ENCODE measurements at regions not wholly inside any gene's neighbourhood (a gene's known extent, or its start where the extent isn't known, plus 50 kb on each side); places are given as distances from the start of the nearest gene placed in this dataset.
"Not testable (repeated sequence)": the region's sequence is repeated elsewhere in the genome, so short reads cannot be mapped to it uniquely, and the experiment has no call there.

DNA sequence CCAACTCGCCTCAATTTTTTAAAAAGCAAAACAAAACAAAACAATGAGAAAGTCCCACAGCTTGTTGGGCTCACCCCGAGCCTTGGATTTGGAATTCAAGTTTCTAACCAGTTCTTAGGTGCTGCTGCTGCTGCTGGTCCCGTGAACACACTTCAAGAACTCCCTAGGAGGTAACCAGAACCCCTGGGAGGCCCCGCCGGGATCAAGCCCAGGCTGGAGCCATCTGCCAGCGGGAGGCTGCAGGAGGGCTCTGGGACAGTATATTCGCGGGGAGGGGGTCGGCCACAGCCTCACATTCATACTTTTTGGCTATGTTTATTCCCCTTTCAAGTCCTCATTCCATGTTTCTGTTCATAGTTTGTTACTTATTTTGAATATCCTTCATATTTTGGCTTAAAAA lies 223.4 kb downstream of the TFCP2L1 start:
- ChIA-PET CTCF (no interaction called here), POLR2A (no interaction called here)
- DNase-seq = no peak
- H3K27ac Mint-ChIP-seq = no peak overlapping the region
- no peaks in the 10 kb centered on the region for H3K4me1 Mint-ChIP-seq
- no peak overlapping the region for H3K4me3 Mint-ChIP-seq
- H3K36me3 Mint-ChIP-seq (ENCODE audit: low read depth) = no peaks in the 10 kb centered on the region
- H3K27me3 Mint-ChIP-seq = no peaks in the 10 kb centered on the region
- H3K9me3 Mint-ChIP-seq = no peaks in the 10 kb centered on the region

DNA sequence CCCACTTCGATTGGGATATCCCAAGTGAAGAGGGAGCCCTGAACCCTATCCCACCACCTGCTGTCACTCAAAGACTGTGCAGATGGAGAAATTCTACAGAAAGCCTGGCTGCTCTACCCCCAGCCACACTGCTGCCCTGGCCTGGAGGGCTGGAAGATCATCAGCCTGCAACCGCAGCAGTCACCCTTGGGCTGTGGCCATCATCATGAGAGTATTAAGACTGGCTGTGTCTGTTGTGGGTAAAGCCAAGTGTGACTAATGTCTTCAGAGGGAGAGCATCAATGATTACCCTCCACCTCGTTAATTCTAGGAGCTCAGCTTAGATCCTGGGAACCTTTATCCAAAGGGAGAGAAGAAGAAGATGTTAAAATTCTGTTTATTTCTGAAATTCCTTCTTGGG lies 221.5 kb downstream of the TFCP2L1 start:
- Mint-ChIP-seq H3K27me3 (no peaks in the 10 kb centered on the region), H3K36me3 (ENCODE audit: low read depth) (no peaks in the 10 kb centered on the region), H3K4me1 (no peaks in the 10 kb centered on the region), H3K9me3 (no peaks in the 10 kb centered on the region), H3K4me3 (no peak overlapping the region), H3K27ac (no peak overlapping the region)
- ChIA-PET POLR2A (no interaction called here), CTCF (no interaction called here)
- no peak for DNase-seq

DNA sequence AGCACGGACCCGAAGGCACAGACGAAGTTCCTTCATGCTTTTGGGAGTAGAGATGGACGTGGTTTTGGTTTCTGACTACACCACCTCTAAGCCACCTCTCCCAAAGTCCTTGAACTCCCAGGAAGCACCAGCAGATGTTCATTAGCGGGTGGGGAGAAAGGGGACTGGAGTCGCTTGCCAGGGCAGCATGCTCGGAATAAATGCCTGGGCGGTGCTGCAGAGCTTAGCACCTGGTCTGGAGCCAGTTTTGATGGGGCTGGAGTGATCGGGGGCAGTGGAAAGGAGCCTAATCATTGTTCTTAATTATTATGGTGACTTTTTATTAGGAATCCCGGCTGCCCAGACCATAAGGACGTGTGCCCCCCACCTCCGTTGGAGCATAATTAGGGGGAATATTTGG lies 220.8 kb downstream of the TFCP2L1 start:
- H3K4me1 Mint-ChIP-seq = no peaks in the 10 kb centered on the region
- no peaks in the 10 kb centered on the region for H3K9me3 Mint-ChIP-seq
- DNase-seq = no peak
- ChIA-PET POLR2A (no interaction called here), CTCF (no interaction called here)
- no peaks in the 10 kb centered on the region for H3K36me3 Mint-ChIP-seq (ENCODE audit: low read depth)
- H3K4me3 Mint-ChIP-seq = no peak overlapping the region
- no peaks in the 10 kb centered on the region for H3K27me3 Mint-ChIP-seq
- H3K27ac Mint-ChIP-seq = no peak overlapping the region

DNA sequence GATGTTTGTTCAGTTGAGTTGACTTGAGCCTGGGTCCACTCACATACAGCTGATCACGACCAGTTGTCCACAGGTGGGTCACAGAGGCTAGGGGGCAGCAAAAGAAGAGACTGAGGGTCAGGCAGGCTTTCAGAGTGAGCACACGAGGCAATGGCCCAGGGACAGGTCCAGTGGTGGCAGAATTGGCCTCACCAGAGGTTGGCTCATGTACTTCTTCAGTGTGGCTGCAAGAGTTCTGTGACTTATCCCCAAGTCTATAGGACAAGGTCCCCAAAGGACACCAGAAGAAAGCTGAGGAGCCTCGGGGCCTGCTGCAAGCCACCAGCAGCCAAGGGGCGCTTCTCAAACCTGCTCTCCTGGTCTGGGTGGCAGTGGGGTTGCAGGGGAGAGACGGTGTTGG lies 219.8 kb downstream of the TFCP2L1 start:
- no peaks in the 10 kb centered on the region for H3K36me3 Mint-ChIP-seq (ENCODE audit: low read depth)
- H3K4me3 Mint-ChIP-seq = no peak overlapping the region
- POLR2A ChIA-PET = no interaction called here
- CTCF ChIA-PET = no interaction called here
- no peak for DNase-seq
- no peak overlapping the region for H3K27ac Mint-ChIP-seq
- H3K9me3 Mint-ChIP-seq = no peaks in the 10 kb centered on the region
- H3K4me1 Mint-ChIP-seq = no peaks in the 10 kb centered on the region
- H3K27me3 Mint-ChIP-seq = no peaks in the 10 kb centered on the region

DNA sequence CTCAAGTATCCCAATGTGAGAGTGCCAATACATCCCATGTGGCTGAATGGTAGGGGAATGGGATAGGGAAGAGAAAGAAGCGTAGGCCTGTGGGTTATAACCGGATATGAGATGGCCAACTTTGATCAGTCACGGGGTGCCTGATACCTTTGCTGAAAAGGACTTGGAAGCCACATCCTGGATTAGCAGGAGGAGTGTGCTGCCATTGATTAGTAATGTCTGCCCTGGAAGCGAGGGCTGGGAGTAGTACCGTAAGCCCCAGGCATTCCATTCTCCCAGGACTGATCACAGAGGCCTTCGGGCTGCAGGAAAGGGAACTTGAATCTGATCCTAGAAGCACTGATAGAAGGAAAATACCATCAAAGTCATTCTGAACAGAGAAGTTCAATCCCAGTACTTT lies 218.5 kb downstream of the TFCP2L1 start:
- ChIA-PET CTCF (no interaction called here), POLR2A (interaction anchor here (0.6 kb wide), 1 partner anchor 834 kb away, joined by 3 read pairs; no protein-coding TSS in a partner anchor)
- Mint-ChIP-seq H3K36me3 (ENCODE audit: low read depth) (no peaks in the 10 kb centered on the region), H3K4me3 (no peak overlapping the region), H3K4me1 (no peaks in the 10 kb centered on the region), H3K27me3 (no peaks in the 10 kb centered on the region), H3K9me3 (no peaks in the 10 kb centered on the region), H3K27ac (no peak overlapping the region)
- DNase-seq = no peak

DNA sequence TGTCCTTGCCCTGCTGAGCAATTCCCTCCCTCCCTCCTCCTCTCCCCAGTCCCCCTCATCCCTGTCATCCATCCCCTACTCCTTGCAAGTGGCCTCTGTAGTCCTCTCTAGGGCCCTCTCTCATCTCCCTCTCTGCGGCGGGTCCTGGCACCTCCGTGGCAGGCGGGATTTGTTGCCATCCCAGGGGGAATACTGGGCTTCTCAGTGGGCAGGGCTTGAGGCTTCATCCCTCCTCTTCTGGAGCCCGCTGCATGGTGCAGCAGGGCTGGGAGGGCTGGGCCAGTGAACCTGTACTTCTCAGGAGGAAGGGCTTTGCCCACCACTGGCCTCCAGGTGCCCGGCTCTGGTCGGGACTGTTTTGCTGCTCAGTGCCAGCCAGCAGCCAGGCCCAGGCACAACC lies 216.2 kb downstream of the TFCP2L1 start:
- ChIA-PET POLR2A (no interaction called here), CTCF (no interaction called here)
- no peaks in the 10 kb centered on the region for H3K27me3 Mint-ChIP-seq
- DNase-seq = no peak
- no peaks in the 10 kb centered on the region for H3K9me3 Mint-ChIP-seq
- no peak overlapping the region for H3K27ac Mint-ChIP-seq
- H3K4me1 Mint-ChIP-seq = no peaks in the 10 kb centered on the region
- H3K36me3 Mint-ChIP-seq (ENCODE audit: low read depth) = no peaks in the 10 kb centered on the region
- H3K4me3 Mint-ChIP-seq = no peak overlapping the region

DNA sequence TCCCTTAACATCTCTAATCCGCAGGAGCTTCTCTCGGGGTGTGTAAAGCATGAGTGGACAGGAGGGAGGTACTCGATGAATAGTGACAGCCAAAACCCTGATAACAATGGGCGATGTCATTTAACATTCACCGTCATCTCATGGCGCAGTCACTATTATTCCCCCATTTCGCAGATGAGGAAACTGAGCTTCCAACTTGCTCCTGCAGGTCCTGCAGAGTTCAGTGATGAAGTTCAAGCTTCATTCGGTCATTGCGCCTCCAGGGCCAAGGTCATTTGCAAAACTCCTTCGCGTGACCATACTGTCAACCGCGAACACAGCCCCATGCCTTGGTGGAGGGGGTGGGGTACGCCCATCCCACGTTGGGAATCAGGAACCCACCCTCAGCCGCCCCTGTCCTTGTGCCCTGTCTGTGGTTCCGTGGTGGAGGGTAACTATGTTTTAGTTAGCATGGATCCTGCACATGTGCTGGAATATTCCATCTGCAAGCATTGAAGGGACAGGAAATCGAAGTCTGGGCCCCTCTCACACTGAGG lies 215.5 kb downstream of the TFCP2L1 start:
- H3K36me3 Mint-ChIP-seq (ENCODE audit: low read depth) = no peaks in the 10 kb centered on the region
- peaks cover 4% of the 10 kb centered on the region for H3K27me3 Mint-ChIP-seq
- H3K4me1 Mint-ChIP-seq = no peaks in the 10 kb centered on the region
- DNase-seq = no peak
- H3K27ac Mint-ChIP-seq = no peak overlapping the region
- ChIA-PET POLR2A (no interaction called here), CTCF (no interaction called here)
- no peaks in the 10 kb centered on the region for H3K9me3 Mint-ChIP-seq
- no peak overlapping the region for H3K4me3 Mint-ChIP-seq

DNA sequence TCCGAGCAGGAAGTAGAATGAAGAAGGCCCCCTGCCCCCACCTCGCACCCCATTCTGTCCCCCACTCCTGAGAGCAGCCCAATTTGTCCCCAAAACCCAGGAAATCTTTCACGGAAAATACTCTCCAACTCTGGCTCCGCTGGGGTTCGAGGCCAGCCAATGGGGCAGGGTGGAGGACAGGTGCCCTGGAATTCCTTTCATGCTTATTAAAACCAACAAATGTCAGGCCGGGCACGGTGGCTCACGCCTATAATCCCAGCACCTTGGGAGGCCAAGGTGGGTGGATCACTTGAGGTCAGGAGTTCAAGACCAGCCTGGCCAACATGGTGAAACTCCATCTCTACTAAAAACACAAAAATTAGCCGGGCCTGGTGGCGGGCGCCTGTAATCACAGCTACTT lies 214.9 kb downstream of the TFCP2L1 start:
- H3K4me3 Mint-ChIP-seq; H3K9me3 Mint-ChIP-seq; POLR2A ChIA-PET; H3K4me1 Mint-ChIP-seq; H3K27me3 Mint-ChIP-seq; H3K36me3 Mint-ChIP-seq (ENCODE audit: low read depth); H3K27ac Mint-ChIP-seq; DNase-seq: not testable (repeated sequence)
- CTCF ChIA-PET = interaction anchor here (0.6 kb wide), 1 partner anchor 869 kb away, joined by 3 read pairs; no protein-coding TSS in a partner anchor

DNA sequence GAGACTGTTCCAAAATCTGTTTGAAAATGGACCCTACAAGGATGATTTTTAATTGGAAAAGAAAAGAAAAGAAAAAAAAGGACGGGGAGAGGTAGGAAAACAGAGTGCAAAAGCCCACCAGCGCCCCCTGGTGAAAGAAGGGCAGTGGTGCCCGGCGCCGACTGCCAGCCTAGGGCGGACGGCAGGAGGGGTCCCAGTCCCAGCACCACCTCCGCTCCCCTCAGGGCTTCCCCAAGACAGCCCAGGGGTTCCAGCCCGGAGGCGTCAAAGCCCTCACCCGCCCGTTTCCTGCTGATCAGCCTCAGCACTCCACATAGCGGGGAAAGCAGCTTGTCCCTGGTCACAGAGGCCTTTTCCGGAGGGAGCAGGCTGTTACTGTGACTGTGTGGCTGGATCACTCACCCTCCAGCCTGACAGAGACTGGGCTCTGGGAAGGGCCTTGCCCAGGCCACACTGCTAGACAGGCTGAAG lies 213.9 kb downstream of the TFCP2L1 start:
- H3K36me3 Mint-ChIP-seq (ENCODE audit: low read depth) = no peaks in the 10 kb centered on the region
- peak; percentile 51 for DNase-seq
- no peaks in the 10 kb centered on the region for H3K4me1 Mint-ChIP-seq
- CTCF ChIA-PET = interaction anchor here (1.0 to 1.1 kb wide), 2 partner anchors 11 to 15 kb away, joined by 3 read pairs; no protein-coding TSS in a partner anchor
- no peak overlapping the region for H3K4me3 Mint-ChIP-seq
- no peaks in the 10 kb centered on the region for H3K9me3 Mint-ChIP-seq
- peaks cover 17% of the 10 kb centered on the region for H3K27me3 Mint-ChIP-seq
- no peak overlapping the region for H3K27ac Mint-ChIP-seq
- POLR2A ChIA-PET = no interaction called here

DNA sequence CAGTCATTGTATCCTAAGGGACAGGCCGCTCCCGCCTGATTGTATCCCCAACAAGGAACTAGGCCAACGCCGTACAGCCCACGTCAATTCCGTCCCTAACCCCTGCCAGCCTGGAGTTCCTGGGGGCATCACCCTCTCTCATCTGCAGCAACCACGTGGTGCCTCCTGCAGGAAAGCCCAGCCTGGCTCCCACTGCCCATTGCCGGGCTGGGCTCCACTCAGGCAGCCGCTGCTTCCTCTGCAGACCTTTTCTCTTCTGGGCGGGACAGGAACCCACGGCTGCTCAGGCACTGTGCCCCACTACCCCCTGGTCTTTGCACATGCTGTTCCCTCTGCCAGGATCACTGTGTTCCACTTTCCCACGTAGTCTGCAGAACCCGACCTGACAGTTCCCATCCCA lies 212.2 kb downstream of the TFCP2L1 start:
- Mint-ChIP-seq H3K4me1 (no peaks in the 10 kb centered on the region), H3K4me3 (no peak overlapping the region), H3K27me3 (peaks cover 23% of the 10 kb centered on the region), H3K9me3 (no peaks in the 10 kb centered on the region), H3K27ac (no peak overlapping the region), H3K36me3 (ENCODE audit: low read depth) (no peaks in the 10 kb centered on the region)
- ChIA-PET CTCF (no interaction called here), POLR2A (no interaction called here)
- DNase-seq = no peak

DNA sequence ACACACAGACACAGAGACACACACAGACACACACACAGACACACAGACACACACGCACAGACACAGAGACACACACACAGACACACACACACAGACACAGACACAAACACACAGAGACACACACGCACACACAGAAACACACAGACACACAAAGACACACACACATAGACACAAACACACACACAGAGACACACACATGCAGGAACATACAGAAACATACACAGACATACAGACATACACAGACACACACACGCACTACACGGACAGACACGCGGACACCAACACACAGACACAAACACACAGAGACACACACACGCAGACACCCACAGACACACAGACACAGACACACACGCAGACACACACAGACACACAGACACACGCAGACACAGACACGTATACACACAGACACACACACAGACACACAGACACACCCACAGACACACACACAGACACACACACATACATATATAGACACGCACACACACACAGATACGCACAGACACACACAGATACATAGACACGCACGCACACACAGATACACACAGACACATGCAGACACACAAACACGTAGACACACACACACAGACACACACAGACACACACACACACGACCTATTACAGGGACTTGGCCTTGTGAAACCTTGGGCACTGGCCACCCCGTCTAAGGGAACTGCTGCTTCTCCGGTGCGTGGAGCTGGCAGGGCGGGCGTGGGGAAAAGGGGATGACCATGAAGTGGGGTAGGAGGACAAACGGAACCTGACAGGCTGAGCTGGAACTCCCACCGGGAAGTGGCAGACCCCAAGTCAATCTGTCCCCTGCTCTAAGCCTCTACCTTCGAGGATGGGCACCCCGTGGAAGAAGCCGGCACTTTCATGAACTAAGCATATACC lies 211.4 kb downstream of the TFCP2L1 start:
- Mint-ChIP-seq H3K36me3 (ENCODE audit: low read depth) (no peaks in the 10 kb centered on the region), H3K27me3 (peaks cover 24% of the 10 kb centered on the region), H3K27ac (no peak overlapping the region), H3K4me1 (no peaks in the 10 kb centered on the region), H3K9me3 (no peaks in the 10 kb centered on the region), H3K4me3 (no peak overlapping the region)
- POLR2A ChIA-PET = no interaction called here
- DNase-seq = no peak
- CTCF ChIA-PET = no interaction called here

DNA sequence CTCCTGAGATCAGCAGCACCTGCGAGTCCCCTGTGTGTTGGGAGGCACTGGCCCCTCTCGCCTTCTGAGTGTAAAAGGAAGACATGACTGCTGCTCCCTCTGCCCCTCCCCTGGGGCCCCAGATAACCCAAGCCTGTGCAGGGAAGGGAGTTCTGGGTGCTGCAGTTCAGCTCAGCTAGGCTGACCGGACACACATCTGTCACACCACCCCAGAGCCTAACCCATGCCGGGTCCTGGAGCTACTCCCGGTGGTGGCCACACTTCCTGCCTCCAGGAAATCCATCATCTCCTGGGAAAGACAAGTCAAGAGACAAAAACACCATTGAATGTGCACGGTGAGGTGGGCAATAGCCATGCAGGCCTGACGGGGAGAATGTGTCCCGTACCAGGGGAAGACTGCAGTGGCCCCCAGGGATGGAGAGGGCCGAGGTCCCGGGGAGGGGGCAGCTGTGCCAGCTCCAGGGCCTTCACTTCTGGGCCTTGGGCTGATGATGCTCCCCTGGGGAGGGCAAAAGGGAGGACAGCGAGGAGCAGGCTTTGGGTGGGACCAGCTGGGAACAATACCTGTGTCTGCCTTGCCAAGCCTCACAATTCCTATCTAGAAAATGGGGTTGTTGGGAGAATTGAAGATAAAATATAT lies 210.6 kb downstream of the TFCP2L1 start:
- ChIA-PET CTCF (interaction anchor here (0.5 to 1.2 kb wide), 2 partner anchors 9 to 1362 kb away, joined by 4 read pairs; no protein-coding TSS in a partner anchor), POLR2A (no interaction called here)
- no peaks in the 10 kb centered on the region for H3K9me3 Mint-ChIP-seq
- no peak overlapping the region for H3K4me3 Mint-ChIP-seq
- DNase-seq = no peak
- H3K36me3 Mint-ChIP-seq (ENCODE audit: low read depth) = no peaks in the 10 kb centered on the region
- H3K27me3 Mint-ChIP-seq = peaks cover 24% of the 10 kb centered on the region
- no peak overlapping the region for H3K27ac Mint-ChIP-seq
- no peaks in the 10 kb centered on the region for H3K4me1 Mint-ChIP-seq

DNA sequence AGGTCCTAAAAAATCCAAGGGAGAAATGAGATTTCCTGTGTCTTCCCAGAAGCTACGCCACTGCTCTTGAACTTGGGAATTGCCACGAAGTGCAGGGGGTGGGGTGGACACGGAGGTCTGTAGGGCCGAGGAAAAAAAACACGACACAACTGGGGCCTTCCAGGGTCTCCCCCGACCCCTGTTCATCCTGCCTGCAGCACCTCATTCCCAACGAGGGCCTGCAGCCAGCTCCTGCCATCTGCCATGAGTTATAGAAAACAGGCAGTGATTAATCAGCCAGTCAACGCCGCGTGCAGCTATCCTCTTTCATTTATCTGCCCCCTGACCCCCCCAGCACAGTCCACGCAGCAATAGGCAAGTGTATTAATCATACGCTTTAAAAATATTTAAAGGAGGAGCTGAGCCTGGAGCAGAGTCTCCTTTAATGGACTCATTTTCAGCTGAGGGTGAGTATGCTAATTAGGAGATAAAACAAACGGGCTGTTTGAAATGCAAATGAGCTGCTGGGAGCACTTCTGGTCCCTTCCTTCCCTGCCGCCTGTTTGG lies 209.9 kb downstream of the TFCP2L1 start:
- no peaks in the 10 kb centered on the region for H3K4me1 Mint-ChIP-seq
- ChIA-PET POLR2A (no interaction called here), CTCF (interaction anchor here (0.5 to 1.2 kb wide), 3 partner anchors 9 to 1361 kb away, joined by 4 read pairs; no protein-coding TSS in a partner anchor)
- H3K9me3 Mint-ChIP-seq = no peaks in the 10 kb centered on the region
- H3K27ac Mint-ChIP-seq = no peak overlapping the region
- DNase-seq = no peak
- peaks cover 24% of the 10 kb centered on the region for H3K27me3 Mint-ChIP-seq
- no peaks in the 10 kb centered on the region for H3K36me3 Mint-ChIP-seq (ENCODE audit: low read depth)
- H3K4me3 Mint-ChIP-seq = no peak overlapping the region

Measured in activated CD4-positive, alpha-beta T cell treated with anti-CD3 and anti-CD28 coated beads, Interleukin-2, amount 10 ng/mL, durations not matched to agents 7 days and 5 days (primary cell).